NCI-H226 (cell line): ENCODE measurements at regions not wholly inside any gene's neighbourhood (a gene's known extent, or its start where the extent isn't known, plus 50 kb on each side); places are given as distances from the start of the nearest gene placed in this dataset.
"Not testable (repeated sequence)": the region's sequence is repeated elsewhere in the genome, so short reads cannot be mapped to it uniquely, and the experiment has no call there.

Source experiments
- DNase-seq: peaks from one replicate; pipeline ENCODE4 v3.0.0-alpha.2; 2015

GRCh38 chr2:238771639-238772038 lies 76.2 kb upstream of the TWIST2 start:
- DNase-seq = no peak

- no peak for DNase-seq
Measured at GRCh38 chr2:238772635-238773297, 75.1 kb upstream of the TWIST2 start.

GRCh38 chr2:238773472-238773871 lies 74.4 kb upstream of the TWIST2 start:
- no peak for DNase-seq

- no peak for DNase-seq
Measured at GRCh38 chr2:238774071-238774470, 73.8 kb upstream of the TWIST2 start.

- no peak for DNase-seq
Measured at GRCh38 chr2:238774980-238775509, 72.8 kb upstream of the TWIST2 start.

- DNase-seq = no peak
Measured at GRCh38 chr2:238775591-238775990, 72.3 kb upstream of the TWIST2 start.

GRCh38 chr2:238776003-238776760 lies 71.7 kb upstream of the TWIST2 start:
- no peak for DNase-seq

- DNase-seq = not testable (repeated sequence)
Measured at GRCh38 chr2:238776761-238777046, 71.2 kb upstream of the TWIST2 start.

- no peak for DNase-seq
Measured at GRCh38 chr2:238777369-238778067, 70.4 kb upstream of the TWIST2 start.

GRCh38 chr2:238784671-238785527 lies 63.0 kb upstream of the TWIST2 start:
- peak; percentile 24 for DNase-seq

- DNase-seq = no peak
Measured at GRCh38 chr2:238785528-238785860, 62.4 kb upstream of the TWIST2 start.

GRCh38 chr2:238786379-238786778 lies 61.5 kb upstream of the TWIST2 start:
- no peak for DNase-seq

- no peak for DNase-seq
Measured at GRCh38 chr2:238786792-238787490, 60.9 kb upstream of the TWIST2 start.

- DNase-seq = no peak
Measured at GRCh38 chr2:238787501-238787900, 60.4 kb upstream of the TWIST2 start.

- no peak for DNase-seq
Measured at GRCh38 chr2:238789317-238789806, 58.5 kb upstream of the TWIST2 start.

- no peak for DNase-seq
Measured at GRCh38 chr2:238790126-238790832, 57.6 kb upstream of the TWIST2 start.

- no peak for DNase-seq
Measured at GRCh38 chr2:238790833-238791230, 57.1 kb upstream of the TWIST2 start.

- no peak for DNase-seq
Measured at GRCh38 chr2:238791354-238791753, 56.5 kb upstream of the TWIST2 start.

GRCh38 chr2:238793306-238793705 lies 54.6 kb upstream of the TWIST2 start:
- no peak for DNase-seq

GRCh38 chr2:238793801-238794449 lies 54.0 kb upstream of the TWIST2 start:
- no peak for DNase-seq
